ENCODE measurements at regions not wholly inside any gene's neighbourhood (a gene's known extent, or its start where the extent isn't known, plus 50 kb on each side); places are given as distances from the start of the nearest gene placed in this dataset.

GRCh38 chr13:69178000-69178399, 929.6 kb upstream of the ATXN8OS start:
- Mint-ChIP-seq H3K27ac (no peak overlapping the region), H3K4me3 (no peak overlapping the region), H3K27me3 (no peaks in the 10 kb centered on the region), H3K9me3 (peaks cover 5% of the 10 kb centered on the region), H3K36me3 (ENCODE audit: low read depth) (no peaks in the 10 kb centered on the region), H3K4me1 (no peaks in the 10 kb centered on the region)
- TF ChIP-seq CTCF (IDR thresholded peaks at IDR 0.05), result no peak
- CTCF ChIA-PET, result no interaction called here
- DNase-seq (no peak), ATAC-seq (ENCODE audit: low read depth) (no peak)
- intact Hi-C loops (cut with micrococcal nuclease), result no loop called here
- POLR2A ChIA-PET, result no interaction called here

- TF ChIP-seq CTCF (IDR thresholded peaks at IDR 0.05), result no peak
- no peaks in the 10 kb centered on the region for H3K27me3 Mint-ChIP-seq
- no peak for ATAC-seq (ENCODE audit: low read depth)
- no peak overlapping the region for H3K4me3 Mint-ChIP-seq
- ChIA-PET CTCF (no interaction called here), POLR2A (no interaction called here)
- DNase-seq, result no peak
- no peaks in the 10 kb centered on the region for H3K36me3 Mint-ChIP-seq (ENCODE audit: low read depth)
- peaks cover 2% of the 10 kb centered on the region for H3K9me3 Mint-ChIP-seq
- no peak overlapping the region for H3K27ac Mint-ChIP-seq
- intact Hi-C loops (cut with micrococcal nuclease), result no loop called here
- no peaks in the 10 kb centered on the region for H3K4me1 Mint-ChIP-seq
Observed at GRCh38 chr13:69168436-69168835, 939.2 kb upstream of the ATXN8OS start.

GRCh38 chr13:69155136-69155535, 952.5 kb upstream of the ATXN8OS start:
- no peaks in the 10 kb centered on the region for H3K36me3 Mint-ChIP-seq (ENCODE audit: low read depth)
- no peak overlapping the region for H3K27ac Mint-ChIP-seq
- H3K4me3 Mint-ChIP-seq, result no peak overlapping the region
- no peaks in the 10 kb centered on the region for H3K27me3 Mint-ChIP-seq
- no peak for ATAC-seq (ENCODE audit: low read depth)
- intact Hi-C loops (cut with micrococcal nuclease), result no loop called here
- POLR2A ChIA-PET, result no interaction called here
- H3K9me3 Mint-ChIP-seq, result no peaks in the 10 kb centered on the region
- CTCF ChIA-PET, result no interaction called here
- no peaks in the 10 kb centered on the region for H3K4me1 Mint-ChIP-seq
- no peak for DNase-seq
- no peak for TF ChIP-seq CTCF (IDR thresholded peaks at IDR 0.05)

- Mint-ChIP-seq H3K27ac (no peak overlapping the region), H3K9me3 (peaks cover 2% of the 10 kb centered on the region), H3K36me3 (ENCODE audit: low read depth) (no peaks in the 10 kb centered on the region), H3K27me3 (no peaks in the 10 kb centered on the region), H3K4me1 (no peaks in the 10 kb centered on the region), H3K4me3 (no peak overlapping the region)
- CTCF ChIA-PET, result no interaction called here
- DNase-seq (no peak), ATAC-seq (ENCODE audit: low read depth) (no peak)
- TF ChIP-seq CTCF (IDR thresholded peaks at IDR 0.05), result no peak
- intact Hi-C loops (cut with micrococcal nuclease), result no loop called here
- POLR2A ChIA-PET, result no interaction called here
Observed at GRCh38 chr13:69142101-69142500, 965.5 kb upstream of the ATXN8OS start.

- intact Hi-C loops (cut with micrococcal nuclease), result no loop called here
- ATAC-seq (ENCODE audit: low read depth) (no peak), DNase-seq (no peak)
- TF ChIP-seq CTCF (IDR thresholded peaks at IDR 0.05), result no peak
- POLR2A ChIA-PET, result no interaction called here
- Mint-ChIP-seq H3K27ac (no peak overlapping the region), H3K36me3 (ENCODE audit: low read depth) (no peaks in the 10 kb centered on the region), H3K9me3 (peaks cover 6% of the 10 kb centered on the region), H3K27me3 (no peaks in the 10 kb centered on the region), H3K4me3 (no peak overlapping the region), H3K4me1 (no peaks in the 10 kb centered on the region)
- CTCF ChIA-PET, result no interaction called here
Observed at GRCh38 chr13:69124996-69125395, 982.6 kb upstream of the ATXN8OS start.

Measured in activated B cell treated with CpG ODN at 0.5 μM for 24 hours (primary cell).